GM19395 (cell line): ENCODE measurements at regions not wholly inside any gene's neighbourhood (a gene's known extent, or its start where the extent isn't known, plus 50 kb on each side); places are given as distances from the start of the nearest gene placed in this dataset.
A peak's percentile ranks its signal among the peaks of the same experiment; 100 is the strongest.

ENCODE experiments used
- ATAC-seq: cut with Tn5 transposase; IDR thresholded peaks from one replicate; pipeline ENCODE4 v1.9.1; 2021; ENCODE audit warnings: mild to moderate bottlenecking, moderate library complexity; ENCODE audit not compliant: unreplicated experiment

- ATAC-seq = no peak
Observed at GRCh38 chr15:38646716-38647115, 82.1 kb upstream of the RASGRP1 start.

DNA sequence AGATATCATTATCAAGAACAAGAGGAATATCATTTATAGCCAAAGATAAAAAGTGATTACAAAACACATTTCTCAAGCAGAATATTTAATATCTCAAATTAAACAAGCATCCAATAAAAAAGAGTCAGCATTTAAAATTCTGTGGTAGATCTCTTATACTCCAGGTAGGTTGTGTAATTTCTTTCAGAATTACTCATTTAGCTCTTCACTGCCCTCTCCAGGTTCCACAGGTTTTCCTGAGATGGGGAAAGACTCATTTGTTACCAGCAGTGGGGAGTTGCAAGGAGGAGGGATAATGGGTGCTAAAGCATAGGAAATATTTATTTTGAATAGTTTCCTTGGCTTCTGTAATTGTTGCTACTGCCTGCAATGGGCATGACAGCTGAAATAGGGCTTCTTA lies 83.1 kb upstream of the RASGRP1 start:
- ATAC-seq = no peak

GRCh38 chr15:38648121-38648843 lies 83.7 kb upstream of the RASGRP1 start:
- ATAC-seq = no peak

GRCh38 chr15:38650384-38650783 lies 85.8 kb upstream of the RASGRP1 start:
- ATAC-seq = no peak

- no peak for ATAC-seq
Observed at GRCh38 chr15:38650936-38651327, 86.3 kb upstream of the RASGRP1 start.

- no peak for ATAC-seq
Observed at GRCh38 chr15:38651328-38652038, 86.9 kb upstream of the RASGRP1 start.

DNA sequence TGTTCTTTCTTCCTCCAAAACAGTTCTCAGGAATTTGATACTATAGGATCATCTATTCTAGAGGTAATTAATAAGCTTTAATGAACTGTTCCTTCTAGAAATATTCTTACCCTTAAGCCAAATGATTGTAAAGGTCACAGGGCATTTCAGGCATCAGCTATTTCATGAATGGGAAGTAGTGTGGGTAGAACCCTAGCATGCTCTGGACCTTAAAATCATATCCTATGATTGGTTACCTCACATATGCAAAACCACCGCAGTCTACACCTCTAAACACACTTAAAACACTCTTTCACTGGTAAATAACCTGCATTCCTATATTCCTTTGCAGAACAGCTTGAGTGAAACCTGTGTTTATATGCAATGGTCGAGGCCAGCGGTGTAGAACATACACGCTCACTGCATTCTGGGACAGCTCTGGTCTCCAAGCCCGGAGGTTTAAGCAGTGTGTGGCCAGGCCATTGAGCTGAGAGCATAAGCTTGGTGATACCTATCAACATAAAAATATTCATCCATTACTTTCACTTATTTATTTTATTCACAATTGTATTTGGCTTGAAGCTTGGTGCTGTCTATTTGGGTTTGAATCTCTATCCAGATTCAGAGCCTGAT lies 87.7 kb upstream of the RASGRP1 start:
- ATAC-seq = no peak

GRCh38 chr15:38652998-38653397 lies 88.4 kb upstream of the RASGRP1 start:
- no peak for ATAC-seq

DNA sequence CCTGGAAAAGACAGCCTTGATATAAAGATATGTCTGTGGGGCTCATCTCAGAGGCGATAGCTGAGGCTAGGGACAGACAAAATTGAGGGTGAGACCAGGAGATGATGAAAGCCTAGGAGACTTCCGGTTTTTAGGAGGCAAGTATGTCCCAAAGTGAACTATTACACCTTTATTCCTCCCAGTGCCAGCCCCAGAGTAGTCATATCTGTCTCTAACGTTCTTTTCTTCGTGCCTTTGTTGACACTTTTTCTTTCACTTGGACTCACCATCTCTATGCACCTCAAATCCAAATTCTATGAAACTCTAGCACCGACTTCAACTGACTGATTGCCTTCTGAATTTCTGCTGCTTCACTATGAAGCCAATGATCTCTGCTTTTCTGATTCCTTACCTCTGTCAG lies 93.8 kb upstream of the RASGRP1 start:
- no peak for ATAC-seq

DNA sequence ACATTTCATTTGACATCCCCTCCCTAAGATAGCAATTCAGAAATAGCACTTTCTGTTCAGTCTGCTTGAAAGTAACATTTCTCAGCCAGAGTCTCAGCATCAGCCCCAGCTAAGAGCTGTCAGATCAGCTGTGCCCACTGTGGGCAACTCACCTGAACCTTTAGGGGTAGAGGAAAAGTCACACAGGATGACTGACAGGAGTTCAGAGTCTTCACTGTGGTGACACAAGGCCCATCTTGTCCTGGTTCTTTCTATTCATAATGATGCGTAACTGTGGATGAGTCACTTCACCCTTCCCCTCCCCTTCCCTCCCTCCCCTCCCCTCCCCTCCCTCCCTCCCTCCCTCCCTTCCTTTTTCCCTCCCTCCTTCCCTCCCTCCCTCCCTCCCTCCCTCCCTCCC lies 96.1 kb upstream of the RASGRP1 start:
- no peak for ATAC-seq

- no peak for ATAC-seq
Observed at GRCh38 chr15:38662033-38662802, 97.6 kb upstream of the RASGRP1 start.

DNA sequence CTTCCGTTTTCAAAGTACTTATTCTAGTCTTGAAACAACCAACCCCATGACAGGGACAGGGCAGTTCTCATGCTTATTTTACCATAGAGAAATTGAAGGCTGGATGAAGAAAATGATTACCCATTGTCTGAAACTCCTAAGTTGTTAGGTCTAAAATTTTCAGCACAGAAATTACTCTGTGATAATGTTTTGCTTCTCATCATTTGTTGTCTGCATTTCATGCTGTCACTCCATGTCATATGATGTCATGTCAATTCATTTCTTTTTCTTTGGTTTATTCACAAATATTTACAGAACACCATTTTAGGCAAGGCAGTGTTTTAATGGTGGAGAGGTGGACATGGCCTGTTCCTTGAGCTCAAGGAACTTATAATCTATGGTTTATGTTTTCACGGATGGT lies 98.2 kb upstream of the RASGRP1 start:
- no peak for ATAC-seq

DNA sequence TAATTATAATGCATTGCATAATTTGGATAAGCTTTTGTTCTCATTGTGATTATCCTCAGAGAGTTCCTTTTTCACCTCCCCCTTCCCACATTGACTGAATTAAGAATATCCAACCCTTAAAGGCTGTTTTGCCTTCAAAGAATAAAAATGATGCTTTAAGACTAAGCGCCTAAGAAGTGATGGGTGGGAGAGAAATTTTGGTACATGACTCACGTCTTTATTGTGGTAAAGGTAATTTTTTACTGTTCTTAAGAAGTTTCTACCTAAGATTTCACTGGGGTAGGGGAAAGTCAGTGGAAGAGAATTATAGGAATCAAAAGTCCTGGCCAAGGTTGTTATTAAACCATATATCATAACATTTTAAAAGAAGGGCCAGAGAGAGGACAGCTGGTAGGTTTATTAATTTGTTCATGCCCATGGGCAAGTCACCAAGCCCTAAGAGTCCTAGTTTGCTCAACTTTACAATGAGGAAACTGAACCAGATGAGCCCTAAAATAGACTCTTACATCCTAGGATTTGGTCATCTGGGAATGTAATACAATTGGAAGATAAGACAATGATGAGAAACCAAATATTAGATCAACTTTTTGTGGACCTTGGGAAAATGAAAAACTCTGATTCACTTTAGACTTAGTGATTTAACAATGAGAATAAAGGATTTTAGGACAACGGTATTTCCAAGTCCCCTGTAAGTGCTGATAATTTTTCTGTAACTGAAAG lies 101.1 kb upstream of the RASGRP1 start:
- no peak for ATAC-seq

DNA sequence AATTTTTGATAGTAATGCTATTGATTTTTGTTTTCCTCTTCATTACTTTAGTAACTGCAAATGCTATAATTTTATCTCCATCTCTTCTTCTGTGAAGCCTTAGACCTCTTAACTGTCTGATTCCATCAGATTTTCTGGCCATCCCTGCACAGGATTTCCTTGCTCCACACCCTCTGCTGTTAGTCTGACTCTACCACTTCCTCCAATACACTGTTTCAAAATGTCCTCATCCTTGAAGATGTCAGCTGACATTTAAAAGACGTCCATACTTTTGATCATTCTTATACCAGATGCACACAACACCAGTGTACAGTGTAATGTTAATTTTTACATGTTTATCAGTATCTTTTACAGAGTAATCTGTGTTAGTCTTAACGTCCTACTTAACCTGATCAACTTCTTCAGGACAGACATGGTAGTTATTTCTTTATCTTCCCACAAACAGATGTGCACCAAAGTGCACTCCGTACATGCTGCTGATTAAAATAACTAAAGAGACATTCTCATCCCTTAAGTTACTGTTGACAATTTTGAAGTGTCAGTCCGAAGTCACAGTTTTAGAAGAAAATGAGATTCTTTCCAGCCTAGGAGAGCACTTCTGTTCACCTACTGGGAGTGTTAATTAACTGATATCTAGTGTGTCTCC lies 102.4 kb upstream of the RASGRP1 start:
- no peak for ATAC-seq

- no peak for ATAC-seq
Observed at GRCh38 chr15:38667890-38668850, 103.6 kb upstream of the RASGRP1 start.

DNA sequence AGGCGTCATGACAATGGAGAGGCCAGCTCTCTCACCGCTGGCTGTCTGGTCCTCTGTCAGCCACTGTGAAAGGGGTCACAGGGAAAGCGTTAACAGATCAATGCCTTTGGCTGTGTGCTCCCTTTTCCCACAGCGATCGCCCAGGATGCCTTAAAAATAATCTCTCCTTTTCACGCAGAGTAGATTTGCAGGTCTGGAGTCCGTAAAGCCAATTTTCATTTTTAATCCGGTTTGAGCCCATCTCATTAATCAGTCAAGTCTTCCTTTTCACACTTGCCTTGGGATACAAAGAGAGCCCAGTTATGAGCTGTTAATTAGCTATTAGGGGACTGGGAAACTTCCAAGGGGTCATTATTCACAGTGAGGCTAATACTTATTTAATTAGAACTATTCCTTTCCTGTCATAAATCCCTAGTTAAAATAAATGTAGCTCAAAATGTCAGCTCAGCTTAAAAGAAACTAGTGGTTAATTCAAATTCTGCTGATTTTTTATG lies 104.3 kb upstream of the RASGRP1 start:
- ATAC-seq = no peak

DNA sequence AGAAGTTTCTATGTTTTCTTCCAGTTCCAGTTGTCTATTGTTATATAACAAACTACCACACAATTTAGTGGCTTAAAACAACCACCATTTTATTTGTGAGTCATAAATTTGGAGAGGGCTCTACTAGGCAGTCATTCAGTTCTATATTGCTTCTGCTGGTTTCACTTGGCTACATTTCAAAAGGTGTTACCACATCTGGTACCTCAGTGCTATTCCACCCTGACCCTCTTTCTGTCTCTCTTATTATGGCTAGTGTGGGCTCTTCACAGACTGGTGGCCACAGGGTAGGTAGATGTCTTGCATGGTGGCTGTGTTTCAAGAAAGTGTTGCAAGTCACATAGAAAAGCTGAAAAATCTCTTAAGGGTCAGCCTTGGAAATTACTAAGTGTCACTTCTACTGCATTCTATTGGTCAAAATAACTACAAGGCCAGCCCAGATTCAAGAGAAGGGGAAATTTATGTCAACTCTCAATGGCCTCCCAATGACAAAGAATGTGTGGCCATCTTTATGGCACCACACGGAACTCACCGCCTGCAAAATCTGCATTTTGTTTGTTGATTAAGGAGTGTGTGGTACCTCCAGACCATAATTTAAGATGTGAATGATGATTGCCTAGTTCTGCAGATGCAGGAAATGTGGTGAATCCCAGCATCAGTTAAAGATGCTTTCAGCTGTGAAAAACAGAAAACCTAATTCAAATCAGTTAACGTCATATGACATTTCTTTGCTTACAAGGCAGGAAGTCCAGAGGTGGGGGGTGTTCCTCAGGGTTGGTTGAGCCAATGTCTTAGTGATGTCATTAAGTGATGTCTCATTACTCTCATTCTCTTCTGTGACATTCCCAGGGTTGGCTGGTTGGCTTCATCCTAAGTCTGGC lies 105.8 kb upstream of the RASGRP1 start:
- ATAC-seq = peak; percentile 43

GRCh38 chr15:38671006-38671387 lies 106.4 kb upstream of the RASGRP1 start:
- no peak for ATAC-seq
